ENCODE measurements at regions not wholly inside any gene's neighbourhood (a gene's known extent, or its start where the extent isn't known, plus 50 kb on each side); places are given as distances from the start of the nearest gene placed in this dataset.

DNA sequence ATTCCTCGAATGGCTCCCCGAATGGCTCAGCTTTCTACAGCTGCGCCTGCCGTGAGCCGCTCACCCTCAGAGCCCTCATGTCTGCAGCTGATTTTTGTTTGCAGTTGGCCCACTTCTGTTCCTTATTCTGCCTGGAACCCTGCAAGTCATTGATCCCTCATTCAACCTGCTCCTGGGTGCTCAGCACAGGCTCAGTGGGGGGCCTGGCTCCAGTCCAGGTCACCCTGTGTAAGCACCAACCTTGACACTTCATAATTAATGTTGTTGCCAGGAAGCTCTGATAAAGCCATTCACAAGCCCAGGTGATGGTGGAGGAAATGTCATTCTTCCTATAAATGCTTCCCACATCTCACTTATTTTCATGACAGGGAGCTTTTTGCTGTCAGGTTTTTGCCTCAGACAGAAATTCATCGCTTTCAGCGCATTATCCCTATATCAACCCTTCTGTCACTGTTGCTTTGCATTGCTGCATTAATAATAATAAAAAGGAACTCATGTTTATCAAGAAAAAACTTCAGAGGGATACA lies 85.7 kb downstream of the F11 start:
- no peak for DNase-seq (ENCODE audit: low spot score)

DNA sequence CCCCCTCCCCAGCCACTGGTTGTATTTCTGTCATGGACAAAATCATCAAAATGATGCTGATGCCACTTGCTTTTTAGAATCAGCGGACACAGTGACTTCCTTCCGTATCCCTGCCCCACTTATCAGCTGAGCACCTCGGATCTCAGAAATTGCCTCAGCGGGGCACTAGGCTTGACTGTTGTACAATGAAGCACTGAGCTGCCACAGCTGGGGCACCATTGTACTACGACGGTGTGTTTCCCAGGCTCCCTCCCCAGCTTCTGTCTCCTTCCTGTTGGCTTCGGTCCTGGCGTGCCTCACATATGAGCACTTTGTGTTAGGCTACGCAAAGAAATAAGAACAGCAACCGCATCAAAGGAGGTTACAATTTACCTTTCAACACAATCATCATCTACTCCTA lies 82.4 kb downstream of the F11 start:
- DNase-seq (ENCODE audit: low spot score): no peak

DNA sequence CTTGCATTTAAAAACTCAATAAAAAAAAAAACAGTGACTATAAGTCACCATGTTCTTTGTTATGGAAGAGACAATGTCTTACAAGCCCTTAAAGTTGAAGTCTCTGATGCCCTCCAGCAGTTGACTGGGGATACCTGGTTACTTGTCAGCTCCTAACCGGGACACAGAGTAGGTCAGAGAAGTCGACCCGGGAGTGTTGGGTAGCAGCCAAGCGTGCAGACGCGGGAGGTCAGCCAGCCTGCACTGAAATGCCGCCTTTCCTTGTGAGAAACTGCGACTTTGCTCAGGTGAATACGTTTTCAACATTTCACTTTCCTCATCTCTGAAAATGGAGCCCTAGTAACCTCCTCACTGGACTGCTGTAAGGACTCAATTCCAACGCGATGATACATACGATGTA lies 81.8 kb downstream of the F11 start:
- DNase-seq (ENCODE audit: low spot score): no peak

DNA sequence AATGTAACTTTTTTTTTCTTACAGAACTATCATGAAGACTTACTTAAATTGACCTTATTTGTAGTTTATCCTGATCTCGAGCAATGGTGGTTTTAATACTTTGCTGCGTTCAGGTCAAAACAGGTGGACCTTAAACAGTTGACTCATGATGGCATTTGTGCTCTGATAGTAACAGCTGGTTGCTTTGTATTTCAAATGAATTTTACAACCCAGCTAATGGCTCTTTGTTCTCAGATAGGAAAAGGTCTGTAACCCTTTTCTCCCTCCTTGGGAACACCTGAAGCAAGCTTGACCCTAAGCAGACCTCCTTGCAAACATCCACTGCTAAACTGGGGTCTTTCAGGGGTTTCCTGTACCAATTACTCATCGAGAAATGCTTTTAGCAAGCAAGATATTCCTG lies 79.2 kb downstream of the F11 start:
- DNase-seq (ENCODE audit: low spot score): no peak

DNA sequence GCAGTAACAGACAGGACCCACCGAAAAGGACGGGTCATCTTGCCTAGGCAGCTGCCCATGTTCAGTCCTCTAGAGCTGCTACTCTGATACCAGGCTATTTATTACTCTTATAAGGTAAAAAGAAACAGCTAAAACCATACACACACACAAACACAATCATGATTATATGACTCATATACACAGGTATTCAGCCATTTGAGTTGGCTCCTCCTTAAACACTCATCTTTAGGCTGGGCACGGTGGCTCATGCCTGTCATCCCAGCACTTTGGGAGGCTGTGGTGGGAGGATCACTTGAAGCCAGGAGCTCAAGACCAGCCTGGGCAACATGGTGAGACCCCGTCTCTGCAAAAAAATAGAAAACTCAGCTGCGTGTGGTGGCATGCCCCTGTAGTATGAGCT lies 76.6 kb downstream of the F11 start:
- DNase-seq (ENCODE audit: low spot score): no peak

DNA sequence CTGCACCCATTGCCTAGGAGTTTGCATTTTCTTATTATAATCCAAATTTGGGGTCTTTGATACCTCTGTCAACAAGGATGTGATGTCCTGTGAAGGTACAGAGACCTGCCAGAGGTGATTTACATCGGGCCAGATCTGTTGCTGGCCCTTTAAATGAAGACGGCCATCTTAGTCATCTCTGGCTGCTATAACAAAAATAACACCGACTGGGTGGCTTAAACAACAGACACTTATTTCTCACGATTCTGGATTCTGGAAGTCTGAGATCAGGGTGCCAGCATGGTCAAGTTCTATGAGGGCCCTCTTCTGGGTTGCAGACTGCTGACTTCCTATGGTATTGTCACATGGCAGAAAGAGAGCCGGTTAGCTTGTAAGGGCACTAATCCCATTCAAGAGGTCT lies 75.7 kb downstream of the F11 start:
- DNase-seq (ENCODE audit: low spot score): no peak

Data from NAMALWA (cell line).